NCI-H748 treated with DMSO at 0.1 percent for 48 hours (cell line): ENCODE measurements at regions not wholly inside any gene's neighbourhood (a gene's known extent, or its start where the extent isn't known, plus 50 kb on each side); places are given as distances from the start of the nearest gene placed in this dataset.
"Not testable (repeated sequence)": the region's sequence is repeated elsewhere in the genome, so short reads cannot be mapped to it uniquely, and the experiment has no call there.

Experiments
- DNase-seq: peaks from one replicate; lab custom pipeline; 2025; lab: John Stamatoyannopoulos, UW

DNA sequence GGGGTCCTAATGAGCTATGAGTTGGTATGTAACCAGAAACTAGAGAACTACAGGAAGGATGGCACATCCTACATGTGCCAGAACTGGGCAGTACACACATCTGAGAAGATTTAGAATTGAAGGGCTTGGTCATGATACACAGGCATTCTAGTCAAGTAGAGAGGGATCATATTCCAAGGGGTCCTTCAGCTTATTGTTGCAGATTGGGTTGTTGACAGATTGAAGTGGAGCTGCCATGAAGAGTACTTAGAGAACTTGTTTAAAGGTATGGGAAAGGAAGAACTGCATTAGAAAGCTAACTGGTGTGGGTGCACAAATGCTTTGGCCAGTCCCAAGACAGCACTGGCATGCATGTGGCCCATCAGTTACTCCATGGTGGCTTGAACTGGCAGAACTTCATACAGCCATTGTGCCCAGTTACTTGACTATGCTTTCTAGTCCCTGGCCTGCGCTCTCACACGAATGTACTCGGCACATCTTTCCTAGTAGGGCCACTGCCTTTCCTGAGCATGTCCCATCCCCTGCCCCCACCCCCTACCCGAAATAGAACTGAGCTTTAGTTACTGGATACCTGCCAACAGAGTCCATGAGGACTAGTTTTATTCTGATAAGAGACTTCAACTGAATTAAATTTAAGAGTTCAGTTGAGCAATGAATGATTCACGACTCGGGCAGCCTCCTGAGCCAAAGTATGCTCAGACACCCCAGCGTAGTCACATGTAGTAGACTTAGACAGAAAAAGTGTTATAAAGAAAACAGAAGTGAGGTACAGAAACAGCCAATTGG, 64.0 kb downstream of the CCNG2 start:
- no peak for DNase-seq

DNA sequence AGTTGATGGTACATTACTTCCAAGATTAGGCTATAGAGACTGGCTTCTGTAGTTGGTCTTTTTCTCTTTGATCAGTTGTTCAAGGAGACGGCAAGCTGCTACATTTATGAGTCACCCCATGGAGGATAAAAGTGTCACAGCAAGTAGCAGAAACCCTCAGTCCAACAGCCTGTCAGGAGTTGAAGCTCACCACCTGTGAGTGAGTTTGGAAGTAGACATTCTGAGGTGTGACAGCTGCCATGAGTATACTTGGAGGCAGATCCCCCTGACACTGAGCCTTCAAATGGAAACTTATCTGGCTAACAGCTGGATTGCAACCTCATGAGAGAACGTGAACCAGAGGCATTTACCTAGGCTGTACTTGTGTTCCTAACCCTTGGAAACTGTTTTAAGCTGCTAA, 68.0 kb downstream of the CCNG2 start:
- DNase-seq, result no peak

DNA sequence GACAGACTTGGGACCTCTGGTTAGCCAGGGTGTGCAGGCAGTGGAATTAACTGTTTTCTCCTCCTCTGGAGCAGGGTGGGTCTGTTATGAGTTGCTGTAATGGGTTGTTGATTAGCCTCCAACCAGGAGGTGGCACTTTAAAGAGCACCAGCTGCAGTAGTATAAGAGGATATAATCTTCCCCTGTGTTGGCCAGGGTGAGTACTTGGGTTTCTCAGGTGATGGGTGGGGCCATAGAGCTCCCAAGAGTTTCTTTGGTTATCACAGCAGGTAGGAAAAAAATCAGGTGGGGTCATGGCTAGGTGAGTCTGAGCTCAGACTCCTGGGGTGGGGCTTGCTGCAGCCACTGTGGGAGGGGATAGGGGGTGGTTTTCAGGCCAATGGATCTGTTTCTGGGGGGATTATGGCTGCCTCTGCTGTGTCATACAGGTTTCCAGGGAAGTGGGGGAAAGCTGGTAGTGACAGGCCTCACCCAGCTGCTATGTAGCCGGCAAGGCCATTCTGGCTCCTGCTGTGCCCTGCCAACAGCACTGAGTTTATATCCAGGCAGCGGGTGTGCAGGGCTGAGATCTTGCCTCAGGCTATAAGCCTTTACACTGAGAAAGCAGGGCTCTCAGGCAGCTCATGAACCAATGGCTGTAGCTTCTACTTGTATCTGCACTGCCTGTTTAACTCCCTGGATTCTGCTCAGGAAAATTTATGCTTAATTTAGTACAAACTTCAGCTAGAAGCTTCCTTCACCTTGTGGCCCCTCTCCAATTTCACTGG, 70.1 kb downstream of the CCNG2 start:
- no peak for DNase-seq

DNA sequence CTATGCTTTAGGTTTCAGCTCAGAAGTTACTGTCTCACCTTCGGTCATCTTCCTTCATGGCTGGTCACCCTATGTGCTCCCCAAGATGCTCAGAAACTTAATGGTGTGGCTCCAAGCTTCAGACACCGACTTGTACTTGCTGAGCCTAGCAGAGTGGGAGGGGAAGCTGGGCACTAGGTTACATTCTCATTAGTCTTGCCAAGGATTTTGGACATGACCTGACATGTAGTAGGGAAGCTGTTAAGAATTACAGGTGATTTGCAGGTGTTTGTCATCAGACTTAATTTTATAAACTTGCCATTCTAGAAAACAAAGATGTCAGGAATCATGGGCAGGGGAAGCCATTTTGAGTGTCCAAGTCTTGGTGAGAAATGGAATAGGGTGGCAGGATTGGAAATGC, 72.4 kb downstream of the CCNG2 start:
- no peak for DNase-seq

DNA sequence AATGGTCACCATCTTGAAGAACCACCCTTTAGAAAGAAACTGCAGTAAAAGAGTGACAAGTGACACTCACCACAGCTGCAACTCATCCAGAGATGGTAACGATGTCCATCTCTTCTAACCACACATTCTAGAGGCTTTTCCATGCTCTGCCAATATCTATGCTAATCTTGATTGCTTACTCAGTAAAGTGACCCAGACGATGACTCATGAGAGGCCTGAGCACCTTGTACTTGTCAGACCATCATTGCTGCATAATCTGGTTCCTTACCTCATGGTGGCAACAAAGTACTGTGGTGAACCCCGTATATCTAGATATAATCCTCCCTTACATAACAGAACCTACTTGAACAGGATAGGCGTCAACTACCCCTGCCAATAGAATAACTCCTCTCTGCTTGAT, 75.6 kb downstream of the CCNG2 start:
- no peak for DNase-seq

DNA sequence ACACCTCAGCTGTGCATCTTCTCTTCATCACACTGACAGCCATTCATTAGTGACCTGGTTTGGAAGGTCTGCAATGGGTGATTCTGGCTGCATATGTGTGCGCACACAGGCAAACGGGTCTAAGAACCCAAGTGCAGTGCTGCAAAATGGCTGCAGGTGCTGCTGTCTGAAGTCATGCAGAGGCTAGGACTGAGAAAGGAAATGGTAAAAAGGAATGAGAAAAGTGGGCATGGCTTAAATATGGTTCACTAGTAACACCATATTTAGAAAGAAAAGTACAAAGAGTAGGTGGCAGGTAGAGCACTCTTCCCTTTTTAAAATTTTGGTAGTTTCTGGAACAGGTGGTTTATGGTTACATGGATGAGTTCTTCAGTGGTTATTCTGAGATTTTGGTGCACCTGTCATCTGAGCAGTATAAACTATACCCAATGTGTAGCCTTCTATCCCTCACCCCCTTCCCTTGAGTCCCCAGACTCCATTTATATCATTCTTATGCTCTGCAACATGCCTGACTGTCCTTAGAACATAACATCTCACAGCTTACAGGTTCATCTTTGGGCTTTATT, 78.4 kb downstream of the CCNG2 start:
- DNase-seq, result no peak

DNA sequence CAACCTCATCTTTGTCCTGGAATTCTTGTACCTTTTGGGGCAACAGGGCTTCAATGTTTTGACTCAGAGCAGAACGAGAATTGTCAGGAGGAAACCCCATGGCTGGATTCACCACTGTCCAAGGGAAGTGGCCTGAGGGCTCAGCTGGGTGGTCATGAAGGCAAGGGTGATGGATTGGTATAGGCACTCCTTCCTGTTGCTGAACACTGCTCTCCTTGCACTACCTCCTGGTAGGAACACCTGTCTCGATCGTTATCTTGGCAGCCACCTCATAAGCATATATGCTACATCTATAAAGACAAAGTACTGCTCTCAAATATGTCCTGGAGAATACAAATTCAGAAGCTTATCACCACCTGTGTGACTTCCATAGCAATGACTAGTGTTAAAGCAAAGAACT, 79.8 kb downstream of the CCNG2 start:
- no peak for DNase-seq

DNA sequence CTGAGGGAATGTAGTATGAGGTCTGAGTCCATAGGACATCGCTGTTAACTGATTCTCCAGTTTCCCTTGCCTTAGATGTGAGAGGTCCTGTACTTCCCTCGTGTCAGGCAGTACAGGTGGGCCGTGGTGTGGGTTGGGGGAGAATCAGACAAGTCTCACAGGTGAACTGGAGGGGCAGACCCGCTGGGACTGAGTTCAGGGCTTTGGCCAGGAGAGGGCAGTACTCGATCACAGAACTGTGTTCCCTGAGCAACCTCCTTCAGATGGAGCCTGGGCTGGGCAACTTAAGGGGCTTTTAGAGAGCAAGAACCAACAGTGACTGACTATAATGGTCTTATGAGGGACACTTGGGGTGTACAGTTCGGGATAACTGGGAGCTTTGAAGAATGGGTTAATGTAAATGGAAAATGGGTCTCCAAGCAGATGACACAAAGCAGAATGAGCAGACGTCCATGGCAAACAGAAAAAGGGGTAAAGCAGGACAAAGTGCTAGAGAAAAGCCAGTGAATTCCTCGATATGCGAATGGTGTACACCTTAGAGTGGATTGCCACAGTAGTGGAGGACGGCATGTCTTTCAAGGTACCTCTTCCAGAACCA, 83.6 kb downstream of the CCNG2 start:
- DNase-seq, result peak; percentile 9

DNA sequence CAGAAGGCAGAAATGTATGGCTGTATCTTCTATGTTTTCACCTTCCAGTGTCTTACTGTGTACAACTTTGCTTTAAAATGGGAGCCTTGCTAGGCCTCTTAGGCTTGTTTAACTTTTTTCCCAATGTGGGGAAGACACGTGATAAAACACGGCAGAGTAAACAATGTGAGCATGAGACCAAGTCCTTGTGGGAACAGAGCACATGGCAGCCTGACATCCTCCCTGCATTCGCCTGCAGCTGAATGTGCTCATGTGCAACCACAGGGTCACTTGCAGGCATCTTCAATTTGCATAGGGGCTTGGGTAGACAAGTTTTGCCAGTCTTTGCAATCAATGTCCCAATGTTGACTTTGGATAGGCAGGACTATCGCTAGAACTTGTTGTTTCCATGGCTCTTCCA, 91.8 kb downstream of the CCNG2 start:
- no peak for DNase-seq

DNA sequence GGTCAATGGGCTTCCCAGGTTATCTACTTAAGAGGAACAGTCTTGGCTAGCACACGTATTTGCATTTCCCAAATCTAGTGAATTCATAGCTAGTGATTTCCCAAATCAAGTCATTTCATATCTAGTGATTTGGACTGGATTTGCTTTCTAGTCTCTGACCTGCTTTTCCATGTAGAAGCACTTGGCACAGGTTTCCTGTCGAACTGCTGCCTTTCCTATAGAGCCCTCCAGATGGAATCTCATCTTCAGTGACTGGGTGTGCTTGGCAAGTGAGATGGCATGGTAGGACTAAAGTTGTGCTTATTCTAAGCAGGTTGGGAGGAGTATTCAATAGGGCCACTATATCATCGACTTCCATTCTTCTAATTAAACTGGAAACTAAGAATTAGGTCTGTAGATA, 94.7 kb downstream of the CCNG2 start:
- DNase-seq, result no peak

DNA sequence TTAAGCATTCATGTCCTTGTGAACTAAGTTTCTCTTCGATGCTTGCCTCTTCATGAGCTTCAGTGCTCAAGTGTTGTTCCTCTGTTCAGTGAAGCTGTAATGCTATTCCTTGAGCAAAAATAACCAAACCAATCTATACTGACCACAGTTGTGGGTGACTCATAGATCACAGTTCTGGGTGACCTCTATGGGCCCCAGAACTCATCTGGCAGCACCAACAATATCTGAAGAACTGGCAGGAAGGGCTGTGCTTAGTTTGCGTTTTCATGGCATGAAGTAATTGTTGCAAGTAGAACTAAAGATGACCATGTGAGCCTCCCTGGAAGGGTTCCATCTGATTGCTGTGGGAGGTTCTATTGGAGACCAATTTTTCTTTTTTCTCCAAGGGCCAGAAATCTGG, 106.2 kb downstream of the CCNG2 start:
- no peak for DNase-seq

DNA sequence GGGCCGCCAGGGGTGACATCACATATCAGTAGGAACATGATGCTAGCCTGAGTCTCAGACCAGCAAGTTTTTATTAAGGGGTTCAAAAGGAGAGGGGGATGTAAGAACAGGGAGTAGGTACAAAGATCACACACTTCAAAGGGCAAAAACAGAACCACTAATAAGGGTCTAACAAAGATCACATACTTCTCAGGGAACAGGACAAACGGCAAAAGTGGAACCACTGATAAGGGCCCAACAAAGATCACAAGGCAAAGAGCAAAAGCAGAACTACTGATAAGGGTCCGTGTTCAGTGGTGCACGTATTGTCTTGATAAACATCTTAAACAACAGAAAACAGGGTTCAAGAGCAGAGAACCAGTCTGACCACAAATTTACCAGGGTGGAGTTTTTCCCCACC, 107.0 kb downstream of the CCNG2 start:
- DNase-seq, result not testable (repeated sequence)

DNA sequence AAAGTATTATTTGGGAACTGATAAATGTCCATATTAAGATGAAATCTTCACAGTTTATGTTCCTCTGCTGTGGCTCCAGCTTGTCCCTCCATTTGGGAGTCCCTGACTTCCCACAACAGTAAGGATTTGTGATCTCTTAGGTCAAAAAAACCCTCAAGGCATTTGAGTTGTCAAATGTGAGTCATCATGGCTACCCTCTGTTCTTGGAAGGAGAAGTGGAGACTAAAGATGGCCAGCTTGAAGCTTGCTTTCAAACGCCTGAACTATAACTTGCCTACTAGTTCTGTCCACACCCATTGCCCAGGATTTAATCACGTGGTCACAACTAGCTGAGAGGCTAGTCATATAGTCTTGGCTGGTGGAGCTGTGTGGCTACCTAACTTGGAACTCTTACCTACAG, 107.8 kb downstream of the CCNG2 start:
- no peak for DNase-seq

DNA sequence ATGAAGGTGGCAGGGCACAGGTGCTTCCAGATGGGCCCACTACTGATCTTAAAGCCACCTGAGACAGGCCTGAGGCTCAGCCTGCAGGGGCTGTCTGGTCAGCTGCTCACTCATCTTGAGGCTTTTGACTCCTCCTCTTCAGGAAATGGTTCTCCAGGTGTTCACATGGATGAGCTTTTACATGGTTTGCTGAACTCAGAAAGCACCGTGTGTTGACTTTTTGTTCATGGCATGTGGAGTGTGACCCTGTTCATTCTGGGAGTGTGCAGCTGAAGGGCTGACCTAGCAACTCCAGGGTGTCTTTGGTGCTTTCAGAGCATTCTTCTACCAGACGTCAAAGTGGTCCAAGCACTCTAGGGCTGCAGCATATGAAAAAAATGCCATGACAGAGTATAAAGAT, 111.1 kb downstream of the CCNG2 start:
- no peak for DNase-seq

DNA sequence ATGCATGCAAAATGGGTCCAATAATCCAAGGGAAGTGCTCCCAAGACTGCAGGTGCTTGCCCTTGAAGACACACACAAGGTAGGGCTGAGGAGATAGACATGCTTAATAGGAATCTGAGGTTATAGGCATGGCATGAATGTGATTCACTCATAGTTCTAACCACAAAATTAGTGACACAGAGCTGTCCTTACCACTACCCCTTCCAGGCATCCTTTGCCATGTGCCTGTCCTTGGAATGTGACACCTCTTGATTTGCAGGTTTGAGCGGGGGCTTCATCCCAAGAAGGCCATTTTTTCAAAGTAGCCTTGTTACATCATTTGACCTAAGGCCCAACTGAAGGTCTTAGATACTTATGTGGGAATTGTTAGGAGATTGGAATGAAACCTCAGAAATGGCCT, 112.5 kb downstream of the CCNG2 start:
- DNase-seq, result no peak

DNA sequence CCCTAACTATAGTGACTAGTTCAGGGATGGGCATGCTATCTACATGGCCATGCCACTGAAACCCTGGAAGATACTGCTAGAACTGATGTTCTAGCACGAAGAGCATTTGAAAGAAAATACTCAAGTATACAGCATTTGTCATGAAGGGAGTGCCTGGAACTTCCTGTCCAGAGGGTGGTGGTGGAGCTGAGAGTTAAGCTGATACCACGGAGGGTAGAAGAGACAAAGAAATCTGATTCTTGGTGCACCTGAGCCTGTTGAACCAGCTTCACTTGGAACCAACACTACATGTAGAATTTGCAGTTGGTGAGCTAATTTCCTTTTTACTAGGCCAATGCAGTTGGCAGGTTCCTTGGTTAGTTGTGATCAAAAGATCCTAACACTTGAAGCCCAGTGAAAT, 116.4 kb downstream of the CCNG2 start:
- no peak for DNase-seq

DNA sequence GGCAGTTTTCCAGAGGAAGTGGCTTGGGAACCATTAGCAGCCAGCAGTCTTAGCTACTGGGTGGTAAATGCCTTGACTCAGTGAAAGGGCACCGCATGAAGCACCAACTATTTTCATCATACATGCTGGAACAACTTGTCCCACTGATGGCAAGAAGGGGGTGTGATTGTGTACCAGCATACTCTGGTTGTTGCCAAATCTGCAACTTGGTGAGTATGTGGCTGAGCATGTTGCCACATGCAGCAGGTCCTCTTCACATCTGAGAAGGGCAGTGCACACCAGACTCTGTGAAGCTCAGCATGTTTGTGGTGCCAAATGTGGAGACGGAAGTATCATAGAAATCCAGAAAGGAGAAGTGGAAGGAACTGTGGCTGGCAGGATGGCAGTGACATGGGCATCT, 122.1 kb downstream of the CCNG2 start:
- DNase-seq, result not testable (repeated sequence)

DNA sequence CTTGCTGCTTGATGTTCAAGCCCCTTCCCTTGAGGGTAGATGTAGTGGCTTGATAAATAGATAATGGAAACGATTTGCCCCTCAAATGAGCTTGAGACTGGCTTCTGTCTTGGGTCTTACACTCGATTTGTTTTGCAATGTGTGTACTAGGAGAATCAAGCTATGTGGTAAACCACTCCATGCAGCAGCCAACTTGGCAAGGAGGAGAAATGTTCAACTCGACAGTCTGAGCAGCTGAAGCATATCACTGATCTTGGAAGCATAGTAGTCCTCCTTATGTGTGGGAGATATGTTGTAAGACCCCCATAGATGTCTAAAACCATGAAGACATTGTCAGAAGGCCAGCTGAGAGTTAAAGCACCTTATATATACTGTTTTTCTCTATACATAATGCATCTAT, 125.3 kb downstream of the CCNG2 start:
- no peak for DNase-seq

DNA sequence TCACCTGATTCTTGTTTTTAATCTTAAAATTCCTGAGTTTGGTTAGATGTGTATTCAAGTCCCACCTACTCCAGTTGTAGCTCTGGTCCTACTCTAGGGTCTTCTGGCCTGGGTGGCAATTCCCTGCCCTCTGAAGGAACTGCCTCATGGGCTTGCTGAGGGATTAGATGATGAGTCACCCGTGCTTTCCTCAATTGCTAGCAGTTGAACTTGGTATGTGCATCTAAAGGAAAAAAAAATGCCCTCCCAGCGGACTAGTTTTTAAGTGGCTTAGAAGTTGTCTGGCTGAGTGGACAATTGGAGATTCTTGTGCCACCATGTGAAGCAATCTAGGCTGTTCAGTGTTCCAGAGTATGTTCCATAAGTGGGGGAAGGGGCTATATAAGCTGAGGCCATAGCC, 127.0 kb downstream of the CCNG2 start:
- no peak for DNase-seq

DNA sequence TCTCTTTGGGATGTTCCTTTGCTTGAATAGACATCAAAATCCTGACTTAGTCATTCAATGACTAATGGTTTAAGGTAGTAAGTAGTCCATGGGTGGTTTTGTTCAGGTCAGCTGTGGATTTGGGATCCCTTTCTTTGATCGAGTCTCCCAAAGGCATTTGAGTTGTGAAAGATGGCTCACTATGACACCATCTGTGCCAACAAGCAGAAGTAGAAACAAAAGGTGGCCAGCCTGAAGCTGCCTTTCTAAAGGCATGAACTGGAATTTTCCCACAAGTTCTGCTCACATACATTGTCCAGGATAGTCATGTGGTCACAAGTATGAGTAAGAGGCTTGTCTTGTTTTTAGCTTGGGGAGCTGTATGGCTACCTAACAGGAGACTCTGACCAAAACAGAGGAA, 129.9 kb downstream of the CCNG2 start:
- no peak for DNase-seq

DNA sequence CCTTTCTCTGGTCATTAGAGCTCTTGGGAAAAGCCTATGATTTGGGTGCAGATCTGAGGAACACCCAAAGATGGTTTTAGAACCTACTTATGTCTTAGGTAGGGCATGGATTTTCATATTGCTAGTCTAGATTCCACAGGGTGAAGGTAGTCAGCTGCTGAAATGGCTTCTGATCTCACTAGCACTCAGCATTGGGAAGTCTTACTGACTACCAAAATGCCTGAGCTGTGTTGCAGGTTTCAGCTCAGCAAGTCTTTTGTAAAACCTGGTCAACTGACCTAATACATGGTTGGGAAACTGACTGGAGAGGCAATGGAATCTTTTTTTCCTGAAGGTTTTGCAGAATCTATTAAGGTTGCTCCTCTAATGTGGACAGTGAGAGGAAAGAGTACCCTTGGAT, 136.4 kb downstream of the CCNG2 start:
- DNase-seq, result no peak

DNA sequence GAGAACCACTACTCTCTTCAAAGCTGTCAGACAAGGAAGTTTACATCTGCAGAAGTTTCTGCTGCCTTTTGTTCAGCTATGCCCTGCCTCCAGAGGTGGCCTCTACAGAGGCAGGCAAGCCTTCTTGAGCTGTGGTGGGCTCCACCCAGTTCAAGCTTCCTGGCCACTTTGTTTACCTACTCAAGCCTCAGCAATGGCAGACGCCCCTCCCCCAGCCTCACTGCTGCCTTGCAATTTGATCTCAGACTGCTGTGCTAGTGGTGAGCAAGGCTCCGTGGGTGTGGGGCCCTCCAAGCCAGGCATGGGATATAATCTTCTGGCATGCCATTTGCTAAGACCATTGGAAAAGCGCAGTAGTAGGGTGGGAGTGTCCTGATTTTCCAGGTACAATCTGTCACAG, 144.0 kb downstream of the CCNG2 start:
- DNase-seq, result not testable (repeated sequence)

DNA sequence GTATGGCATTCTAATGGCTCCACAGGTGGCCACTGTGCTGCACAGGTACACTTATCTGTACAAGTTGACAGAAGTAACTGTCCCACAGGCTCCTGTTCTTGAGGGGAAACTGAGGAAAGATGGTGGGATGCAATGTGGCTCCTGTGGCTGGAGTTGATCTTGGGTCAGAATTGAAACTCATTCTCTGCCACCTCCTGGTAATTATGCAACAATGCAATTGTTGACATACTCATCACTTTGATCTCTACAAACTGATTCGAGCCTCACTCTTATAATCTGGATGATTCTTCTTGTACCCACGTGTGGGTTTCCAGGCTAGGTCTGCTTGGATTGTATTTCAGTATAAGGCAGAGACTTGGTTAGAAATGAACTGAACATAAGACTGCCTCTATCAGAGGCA, 148.8 kb downstream of the CCNG2 start:
- DNase-seq, result no peak
